Astrocyte (in vitro differentiated cells and primary cell): ENCODE measurements at regions not wholly inside any gene's neighbourhood (a gene's known extent, or its start where the extent isn't known, plus 50 kb on each side); places are given as distances from the start of the nearest gene placed in this dataset.

ENCODE experiments used
- CTCF ChIP-seq: IDR thresholded peaks from 2 replicates; pipeline ENCODE4 v1.5.1; 2011; ENCODE audit warnings: low read depth, mild to moderate bottlenecking, inconsistent platforms, low read length, moderate library complexity; ENCODE audit not compliant: insufficient read depth
- EZH2 ChIP-seq: IDR thresholded peaks from 2 replicates; pipeline ENCODE4 v1.6.1; 2012; ENCODE audit warnings: mild to moderate bottlenecking, low read length, inconsistent platforms; ENCODE audit not compliant: insufficient read depth

- TF ChIP-seq EZH2: no peak
- TF ChIP-seq CTCF: no peak
Measured at GRCh38 chr10:120368338-120368737, 88.7 kb upstream of the PLPP4 start.
